OCI-LY7 (cell line): ENCODE measurements at regions not wholly inside any gene's neighbourhood (a gene's known extent, or its start where the extent isn't known, plus 50 kb on each side); places are given as distances from the start of the nearest gene placed in this dataset.

ENCODE experiments used
- CTCF ChIP-seq: fragments of 200-600 bp; sonication (generic); conservative IDR thresholded peaks from 2 replicates; pipeline ENCODE4 v1.5.1; 2014; ENCODE audit warnings: mild to moderate bottlenecking, antibody characterized with exemption, low read length, moderate library complexity, mixed read lengths
- EZH2phosphoT487 ChIP-seq: fragments of 200-600 bp; sonication (generic); IDR thresholded peaks from 2 replicates; pipeline ENCODE4 v1.6.1; 2018; ENCODE audit warnings: low read depth, borderline replicate concordance, mild to moderate bottlenecking, mixed run types, antibody characterized with exemption, low read length, moderate library complexity, mixed read lengths

GRCh38 chr12:87827638-87828264, 201.4 kb downstream of the C12orf50 start:
- no peak for TF ChIP-seq CTCF
- TF ChIP-seq EZH2phosphoT487, result no peak
